Rectal smooth muscle tissue (tissue), 1 donor: ENCODE measurements at regions not wholly inside any gene's neighbourhood (a gene's known extent, or its start where the extent isn't known, plus 50 kb on each side); places are given as distances from the start of the nearest gene placed in this dataset.

Source experiments
- H3K27ac ChIP-seq: one replicate; pipeline ENCODE4 v1.7.0; 2013; ENCODE audit warnings: low read depth, low read length, inconsistent platforms
- H3K27me3 ChIP-seq: one replicate; pipeline ENCODE4 v1.7.0; 2013; ENCODE audit warnings: low read length; ENCODE audit not compliant: control insufficient read depth, insufficient read depth
- H3K36me3 ChIP-seq: one replicate; pipeline ENCODE4 v1.7.0; 2013; ENCODE audit warnings: low read length; ENCODE audit not compliant: control insufficient read depth, insufficient read depth
- H3K4me1 ChIP-seq: one replicate; pipeline ENCODE4 v1.7.0; 2013; ENCODE audit warnings: low read length; ENCODE audit not compliant: control insufficient read depth, insufficient read depth
- H3K4me3 ChIP-seq: one replicate; pipeline ENCODE4 v1.7.0; 2013; ENCODE audit warnings: low read length
- H3K9ac ChIP-seq: one replicate; pipeline ENCODE4 v1.7.0; 2013; ENCODE audit warnings: low read length

DNA sequence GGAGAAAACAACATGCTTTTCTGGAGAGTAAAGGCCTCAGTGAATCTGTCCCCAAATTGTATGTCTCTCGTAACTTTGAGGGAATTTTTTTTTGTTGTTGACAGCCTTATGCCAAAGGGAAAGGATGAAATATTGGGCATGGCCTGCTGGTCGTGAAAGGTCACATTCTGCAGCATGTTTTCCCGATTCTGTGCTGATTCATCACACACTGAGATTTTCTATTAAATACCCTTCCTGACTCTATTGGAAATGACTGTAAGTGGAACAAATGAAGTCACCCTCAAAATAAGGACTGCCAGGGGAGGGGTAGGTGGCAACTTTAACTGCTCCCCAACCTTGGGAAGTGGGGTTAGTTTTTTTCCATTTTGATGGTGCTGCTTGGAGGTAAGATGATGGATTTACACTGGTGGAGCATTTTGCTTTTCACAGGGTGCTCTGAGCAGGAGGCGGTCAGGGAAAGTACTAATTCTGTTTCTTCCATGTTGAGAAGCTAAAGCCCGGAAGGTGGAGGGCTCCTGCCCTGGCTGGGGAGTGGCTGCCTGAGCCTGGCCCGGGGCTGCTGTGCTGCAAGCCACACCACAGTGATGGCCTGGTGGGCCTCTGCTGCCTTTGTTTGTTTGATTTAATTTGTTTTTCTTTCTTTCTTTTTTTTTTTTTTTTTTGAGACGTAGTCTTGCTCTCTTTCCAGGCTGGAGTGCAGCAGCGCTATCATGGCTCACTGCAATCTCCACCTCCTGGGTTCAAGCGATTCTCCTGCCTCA, 116.8 kb upstream of the SPATA13 start:
- Histone ChIP-seq H3K36me3 (no peaks in the 10 kb centered on the region), H3K27me3 (no peaks in the 10 kb centered on the region), H3K4me1 (peaks cover 11% of the 10 kb centered on the region), H3K27ac (no peak overlapping the region), H3K9ac (no peak overlapping the region), H3K4me3 (no peak overlapping the region)

GRCh38 chr13:24045597-24045996, 114.9 kb upstream of the SPATA13 start:
- H3K27ac ChIP-seq: no peak overlapping the region
- no peak overlapping the region for H3K9ac ChIP-seq
- H3K4me1 ChIP-seq: peaks cover 10% of the 10 kb centered on the region
- no peaks in the 10 kb centered on the region for H3K36me3 ChIP-seq
- no peak overlapping the region for H3K4me3 ChIP-seq
- no peaks in the 10 kb centered on the region for H3K27me3 ChIP-seq

DNA sequence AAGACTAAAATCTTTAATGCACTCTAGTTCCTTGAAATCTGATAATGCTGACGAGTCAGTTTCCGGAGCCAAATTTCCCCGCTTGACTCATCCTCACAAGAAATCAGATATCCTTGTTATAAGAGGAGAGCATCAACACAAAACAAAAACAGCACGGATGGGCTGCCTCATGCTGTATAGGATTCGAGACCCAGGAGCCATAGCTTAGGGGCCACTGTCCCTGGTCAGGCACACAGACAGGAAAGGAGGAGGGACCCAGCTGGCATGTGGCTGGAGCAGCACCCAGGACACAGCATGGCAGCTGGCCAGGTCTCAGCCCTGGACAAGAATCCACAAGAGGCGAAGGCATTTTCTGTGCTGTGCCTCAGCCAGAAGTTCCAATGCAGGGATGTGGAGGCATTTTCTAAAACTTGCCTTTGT, 110.2 kb upstream of the SPATA13 start:
- H3K27ac ChIP-seq: no peak overlapping the region

DNA sequence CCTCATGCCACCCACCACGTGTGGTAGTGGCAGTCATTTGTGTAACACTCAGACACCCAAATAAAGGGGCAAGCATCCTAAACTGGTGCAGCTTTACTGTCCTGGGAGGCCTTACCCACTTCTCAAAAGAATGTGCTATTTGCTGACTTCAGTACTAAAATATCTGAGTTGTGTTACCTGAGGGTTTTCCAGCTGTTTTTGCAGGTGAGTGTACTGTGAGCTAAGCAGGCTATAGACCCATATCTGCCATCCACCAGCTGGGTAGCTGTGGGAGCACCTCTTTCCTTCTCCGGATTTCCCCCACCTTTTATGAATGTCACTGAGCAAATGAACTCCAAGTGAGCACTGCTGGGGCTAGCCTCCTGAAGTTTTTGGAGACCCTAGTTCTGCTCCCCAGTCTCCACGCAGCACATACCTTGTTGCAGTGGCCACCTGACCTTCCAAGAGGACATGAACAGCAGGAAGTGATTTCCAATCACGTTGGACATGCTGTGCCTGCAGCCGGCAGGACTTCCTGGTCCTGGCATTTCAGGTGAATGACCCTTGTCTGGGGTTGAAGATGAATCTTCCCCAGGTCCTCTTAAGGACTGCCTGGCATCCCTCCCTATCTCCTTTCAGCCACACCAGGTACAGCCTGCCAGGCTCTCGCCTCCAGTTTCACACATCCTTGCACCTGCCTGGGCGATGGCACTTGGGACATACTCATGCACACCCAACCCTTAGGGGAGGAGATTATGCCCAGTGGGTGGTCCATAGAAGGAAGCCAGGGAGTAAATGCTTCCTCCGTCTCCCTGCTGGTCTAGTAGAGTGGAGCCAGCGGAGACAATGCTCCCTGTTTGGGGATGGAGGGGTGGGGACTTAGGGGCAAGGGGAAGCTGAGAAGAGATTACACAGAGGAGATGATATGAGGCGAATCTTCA, 109.5 kb upstream of the SPATA13 start:
- Histone ChIP-seq H3K27me3 (no peaks in the 10 kb centered on the region), H3K36me3 (no peaks in the 10 kb centered on the region), H3K4me3 (no peak overlapping the region), H3K27ac (no peak overlapping the region), H3K4me1 (peaks cover 18% of the 10 kb centered on the region), H3K9ac (no peak overlapping the region)

More for the DNA sequence above, 110.2 kb upstream of the SPATA13 start:
- Histone ChIP-seq H3K9ac (no peak overlapping the region), H3K4me1 (peaks cover 21% of the 10 kb centered on the region), H3K4me3 (no peak overlapping the region), H3K36me3 (no peaks in the 10 kb centered on the region), H3K27me3 (no peaks in the 10 kb centered on the region)

- Histone ChIP-seq H3K36me3 (no peaks in the 10 kb centered on the region), H3K27ac (peak overlapping the region; percentile 56), H3K4me1 (peaks cover 18% of the 10 kb centered on the region), H3K27me3 (no peaks in the 10 kb centered on the region), H3K9ac (no peak overlapping the region), H3K4me3 (no peak overlapping the region)
These were observed 107.7 kb upstream of the SPATA13 start for GRCh38 chr13:24052547-24053518.

GRCh38 chr13:24053519-24054251, 106.8 kb upstream of the SPATA13 start:
- peaks cover 18% of the 10 kb centered on the region for H3K4me1 ChIP-seq
- H3K36me3 ChIP-seq: no peaks in the 10 kb centered on the region
- H3K9ac ChIP-seq: no peak overlapping the region
- peak overlapping the region; percentile 56 for H3K27ac ChIP-seq
- no peak overlapping the region for H3K4me3 ChIP-seq
- no peaks in the 10 kb centered on the region for H3K27me3 ChIP-seq

- peaks cover 8% of the 10 kb centered on the region for H3K4me1 ChIP-seq
- no peaks in the 10 kb centered on the region for H3K36me3 ChIP-seq
- H3K27me3 ChIP-seq: no peaks in the 10 kb centered on the region
- H3K4me3 ChIP-seq: no peak overlapping the region
- no peak overlapping the region for H3K27ac ChIP-seq
- no peak overlapping the region for H3K9ac ChIP-seq
These were observed 103.8 kb upstream of the SPATA13 start for GRCh38 chr13:24056616-24057137.

DNA sequence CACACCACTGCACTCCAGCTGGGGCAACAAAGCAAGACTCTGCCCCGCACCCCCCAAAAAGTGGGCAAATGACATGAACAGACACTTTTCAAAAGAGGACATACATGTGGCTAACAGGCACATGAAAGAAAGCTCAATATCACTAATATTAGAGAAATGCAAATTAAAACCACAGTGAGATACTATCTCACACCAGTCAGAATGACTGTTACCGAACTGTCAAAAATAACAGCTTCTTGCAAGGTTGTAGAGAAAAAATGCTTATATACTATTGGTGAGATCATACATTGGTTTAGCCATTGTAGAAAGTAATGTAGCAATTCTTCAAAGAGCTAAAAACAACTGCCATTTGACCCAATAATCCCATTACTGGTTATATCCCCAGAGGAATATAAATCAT, 99.5 kb upstream of the SPATA13 start:
- Histone ChIP-seq H3K27me3 (no peaks in the 10 kb centered on the region), H3K4me3 (no peak overlapping the region), H3K4me1 (no peaks in the 10 kb centered on the region), H3K27ac (no peak overlapping the region), H3K36me3 (no peaks in the 10 kb centered on the region), H3K9ac (no peak overlapping the region)

- no peak overlapping the region for H3K27ac ChIP-seq
- H3K27me3 ChIP-seq: no peaks in the 10 kb centered on the region
- H3K4me3 ChIP-seq: no peak overlapping the region
- H3K4me1 ChIP-seq: no peaks in the 10 kb centered on the region
- no peak overlapping the region for H3K9ac ChIP-seq
- H3K36me3 ChIP-seq: no peaks in the 10 kb centered on the region
These were observed 97.1 kb upstream of the SPATA13 start for GRCh38 chr13:24063281-24063877.

DNA sequence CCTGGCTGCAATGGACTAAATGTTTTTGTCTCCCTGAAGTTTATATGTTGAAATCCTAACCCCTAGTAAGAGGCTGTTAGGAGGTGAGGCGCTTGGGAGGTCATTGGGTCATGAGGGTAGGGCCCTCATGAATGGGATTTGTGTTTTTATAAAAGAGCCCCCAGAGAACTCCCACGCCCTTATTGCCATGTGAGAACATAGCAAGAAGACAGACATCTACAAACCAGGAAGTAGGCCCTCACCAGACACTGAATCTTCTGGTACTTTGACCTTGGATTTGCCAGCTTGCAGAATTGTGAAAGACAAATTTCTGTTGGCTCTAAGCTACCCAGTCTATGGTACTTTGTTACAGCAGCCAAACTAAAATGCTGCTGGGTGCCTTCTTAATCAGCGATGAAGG, 96.1 kb upstream of the SPATA13 start:
- no peak overlapping the region for H3K9ac ChIP-seq
- no peaks in the 10 kb centered on the region for H3K4me1 ChIP-seq
- no peaks in the 10 kb centered on the region for H3K36me3 ChIP-seq
- H3K4me3 ChIP-seq: no peak overlapping the region
- H3K27ac ChIP-seq: no peak overlapping the region
- no peaks in the 10 kb centered on the region for H3K27me3 ChIP-seq

DNA sequence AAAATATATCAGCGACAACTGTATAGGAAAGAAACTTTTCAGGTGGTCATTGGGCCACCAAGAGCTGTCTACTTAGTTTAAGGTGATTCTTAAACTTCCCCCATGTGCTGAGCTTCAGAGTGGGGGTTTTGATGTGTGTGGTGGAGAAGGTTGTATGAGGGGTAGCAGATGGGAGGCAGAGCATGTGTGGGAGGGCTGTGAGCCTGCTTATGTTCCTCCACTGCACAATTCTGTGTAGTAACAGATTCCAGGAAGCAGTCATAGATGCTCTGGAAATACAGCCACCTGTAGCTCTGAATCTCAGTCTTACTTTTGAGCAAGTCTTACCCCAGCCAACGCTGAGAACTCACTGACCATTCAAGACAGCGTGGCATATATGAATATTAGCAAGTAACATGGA, 95.3 kb upstream of the SPATA13 start:
- Histone ChIP-seq H3K4me1 (no peaks in the 10 kb centered on the region), H3K27me3 (no peaks in the 10 kb centered on the region), H3K4me3 (no peak overlapping the region), H3K27ac (no peak overlapping the region), H3K36me3 (no peaks in the 10 kb centered on the region), H3K9ac (no peak overlapping the region)
